Effector CD8-positive, alpha-beta T cell (primary cell): ENCODE measurements at regions not wholly inside any gene's neighbourhood (a gene's known extent, or its start where the extent isn't known, plus 50 kb on each side); places are given as distances from the start of the nearest gene placed in this dataset.

ENCODE experiments used
- DNase-seq: peaks from one replicate; lab custom pipeline; 2025; lab: John Stamatoyannopoulos, UW

GRCh38 chr15:97023488-97023844 lies 693.0 kb downstream of the NR2F2 start:
- no peak for DNase-seq

GRCh38 chr15:97026781-97027180 lies 696.3 kb downstream of the NR2F2 start:
- no peak for DNase-seq

- DNase-seq = no peak
These were observed 697.3 kb downstream of the NR2F2 start for GRCh38 chr15:97027772-97028171.

GRCh38 chr15:97030251-97030650 lies 699.8 kb downstream of the NR2F2 start:
- no peak for DNase-seq

- no peak for DNase-seq
These were observed 705.8 kb downstream of the NR2F2 start for GRCh38 chr15:97036301-97036700.

- DNase-seq = no peak
These were observed 706.6 kb downstream of the NR2F2 start for GRCh38 chr15:97037080-97037479.

GRCh38 chr15:97045666-97046421 lies 715.3 kb downstream of the NR2F2 start:
- no peak for DNase-seq

- no peak for DNase-seq
These were observed 722.0 kb downstream of the NR2F2 start for GRCh38 chr15:97052513-97052912.

GRCh38 chr15:97053635-97054034 lies 723.1 kb downstream of the NR2F2 start:
- DNase-seq = no peak

- no peak for DNase-seq
These were observed 727.0 kb downstream of the NR2F2 start for GRCh38 chr15:97057503-97057902.

- DNase-seq = no peak
These were observed 728.8 kb downstream of the NR2F2 start for GRCh38 chr15:97059281-97059680.

GRCh38 chr15:97061392-97061791 lies 730.9 kb downstream of the NR2F2 start:
- DNase-seq = no peak

GRCh38 chr15:97071668-97072067 lies 741.2 kb downstream of the NR2F2 start:
- DNase-seq = no peak

GRCh38 chr15:97072545-97072944 lies 742.0 kb downstream of the NR2F2 start:
- DNase-seq = no peak

GRCh38 chr15:97076011-97076410 lies 745.5 kb downstream of the NR2F2 start:
- DNase-seq = no peak

GRCh38 chr15:97077975-97078374 lies 747.5 kb downstream of the NR2F2 start:
- no peak for DNase-seq

- no peak for DNase-seq
These were observed 748.1 kb downstream of the NR2F2 start for GRCh38 chr15:97078591-97078990.

GRCh38 chr15:97081666-97082226 lies 751.2 kb downstream of the NR2F2 start:
- no peak for DNase-seq

GRCh38 chr15:97082830-97083229 lies 752.3 kb downstream of the NR2F2 start:
- DNase-seq = no peak

GRCh38 chr15:97084650-97085049 lies 754.1 kb downstream of the NR2F2 start:
- no peak for DNase-seq

GRCh38 chr15:97085731-97086130 lies 755.2 kb downstream of the NR2F2 start:
- DNase-seq = no peak

- DNase-seq = no peak
These were observed 756.7 kb downstream of the NR2F2 start for GRCh38 chr15:97087006-97087741.

GRCh38 chr15:97091093-97091492 lies 760.6 kb downstream of the NR2F2 start:
- no peak for DNase-seq
